ENCODE measurements at regions not wholly inside any gene's neighbourhood (a gene's known extent, or its start where the extent isn't known, plus 50 kb on each side); places are given as distances from the start of the nearest gene placed in this dataset.

DNA sequence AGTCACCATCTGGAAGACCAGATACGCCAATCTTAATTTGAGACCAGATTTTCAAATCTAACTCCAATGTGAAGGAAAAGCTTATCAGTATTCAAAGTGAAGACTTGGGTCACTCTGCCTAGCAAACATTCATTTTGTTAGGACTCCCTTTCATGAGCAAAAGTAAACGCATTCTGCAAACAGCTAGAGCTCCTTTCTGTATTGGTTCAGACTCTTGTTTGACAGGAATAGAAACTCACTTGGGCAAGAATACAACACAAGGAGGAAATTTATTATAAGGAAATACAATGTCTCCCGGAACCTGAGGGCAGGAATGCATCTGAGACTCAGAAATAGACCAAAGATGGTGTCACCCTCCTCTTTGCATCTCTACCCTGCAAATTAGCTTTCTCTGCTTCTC lies 558.6 kb downstream of the TAFA4 start:
- TF ChIP-seq, protein P1, sequence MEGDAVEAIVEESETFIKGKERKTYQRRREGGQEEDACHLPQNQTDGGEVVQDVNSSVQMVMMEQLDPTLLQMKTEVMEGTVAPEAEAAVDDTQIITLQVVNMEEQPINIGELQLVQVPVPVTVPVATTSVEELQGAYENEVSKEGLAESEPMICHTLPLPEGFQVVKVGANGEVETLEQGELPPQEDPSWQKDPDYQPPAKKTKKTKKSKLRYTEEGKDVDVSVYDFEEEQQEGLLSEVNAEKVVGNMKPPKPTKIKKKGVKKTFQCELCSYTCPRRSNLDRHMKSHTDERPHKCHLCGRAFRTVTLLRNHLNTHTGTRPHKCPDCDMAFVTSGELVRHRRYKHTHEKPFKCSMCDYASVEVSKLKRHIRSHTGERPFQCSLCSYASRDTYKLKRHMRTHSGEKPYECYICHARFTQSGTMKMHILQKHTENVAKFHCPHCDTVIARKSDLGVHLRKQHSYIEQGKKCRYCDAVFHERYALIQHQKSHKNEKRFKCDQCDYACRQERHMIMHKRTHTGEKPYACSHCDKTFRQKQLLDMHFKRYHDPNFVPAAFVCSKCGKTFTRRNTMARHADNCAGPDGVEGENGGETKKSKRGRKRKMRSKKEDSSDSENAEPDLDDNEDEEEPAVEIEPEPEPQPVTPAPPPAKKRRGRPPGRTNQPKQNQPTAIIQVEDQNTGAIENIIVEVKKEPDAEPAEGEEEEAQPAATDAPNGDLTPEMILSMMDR (conservative IDR thresholded peaks at IDR 0.05; ENCODE audit: low read length), result no peak
- TF ChIP-seq EZH2phosphoT487 (IDR thresholded peaks at IDR 0.05; ENCODE audit: borderline replicate concordance, low read depth, low read length), result no peak
